ENCODE measurements at regions not wholly inside any gene's neighbourhood (a gene's known extent, or its start where the extent isn't known, plus 50 kb on each side); places are given as distances from the start of the nearest gene placed in this dataset.
A peak's percentile ranks its signal among the peaks of the same experiment; 100 is the strongest.

GRCh38 chr4:152269448-152270191 lies 266.3 kb downstream of the FBXW7 start:
- DNase-seq = no peak

- DNase-seq = no peak
Measured at GRCh38 chr4:152267811-152268210, 268.1 kb downstream of the FBXW7 start.

- DNase-seq = no peak
Measured at GRCh38 chr4:152266831-152267480, 268.9 kb downstream of the FBXW7 start.

GRCh38 chr4:152265149-152265621 lies 270.7 kb downstream of the FBXW7 start:
- peak; percentile 66 for DNase-seq

GRCh38 chr4:152264106-152264505 lies 271.8 kb downstream of the FBXW7 start:
- no peak for DNase-seq

GRCh38 chr4:152259866-152260265 lies 276.0 kb downstream of the FBXW7 start:
- peak; percentile 85 for DNase-seq

GRCh38 chr4:152258804-152259708 lies 276.8 kb downstream of the FBXW7 start:
- DNase-seq = peak; percentile 67

- no peak for DNase-seq
Measured at GRCh38 chr4:152258391-152258790, 277.5 kb downstream of the FBXW7 start.

GRCh38 chr4:152257601-152258066 lies 278.3 kb downstream of the FBXW7 start:
- DNase-seq = peak; percentile 18

GRCh38 chr4:152256996-152257395 lies 278.9 kb downstream of the FBXW7 start:
- no peak for DNase-seq

- no peak for DNase-seq
Measured at GRCh38 chr4:152255437-152255836, 280.5 kb downstream of the FBXW7 start.

GRCh38 chr4:152248347-152248746 lies 287.5 kb downstream of the FBXW7 start:
- no peak for DNase-seq

- DNase-seq = no peak
Measured at GRCh38 chr4:152247271-152247975, 288.5 kb downstream of the FBXW7 start.

GRCh38 chr4:152246659-152247058 lies 289.2 kb downstream of the FBXW7 start:
- DNase-seq = no peak

GRCh38 chr4:152245680-152246079 lies 290.2 kb downstream of the FBXW7 start:
- DNase-seq = no peak

GRCh38 chr4:152244659-152245058 lies 291.2 kb downstream of the FBXW7 start:
- DNase-seq = no peak

- DNase-seq = no peak
Measured at GRCh38 chr4:152243896-152244595, 291.8 kb downstream of the FBXW7 start.

GRCh38 chr4:152243206-152243605 lies 292.7 kb downstream of the FBXW7 start:
- DNase-seq = no peak

GRCh38 chr4:152240232-152240631 lies 295.7 kb downstream of the FBXW7 start:
- no peak for DNase-seq

GRCh38 chr4:152239216-152239615 lies 296.7 kb downstream of the FBXW7 start:
- no peak for DNase-seq

- no peak for DNase-seq
Measured at GRCh38 chr4:152236519-152237056, 299.3 kb downstream of the FBXW7 start.

- no peak for DNase-seq
Measured at GRCh38 chr4:152235718-152236117, 300.2 kb downstream of the FBXW7 start.
